ENCODE measurements at regions not wholly inside any gene's neighbourhood (a gene's known extent, or its start where the extent isn't known, plus 50 kb on each side); places are given as distances from the start of the nearest gene placed in this dataset.

- no peak for TF ChIP-seq RXRA (IDR thresholded peaks at IDR 0.05)
- no peak for TF ChIP-seq TAF1 (conservative IDR thresholded peaks at IDR 0.05)
- no peak for TF ChIP-seq CTCF (IDR thresholded peaks at IDR 0.05; ENCODE audit: low read depth, low read length, missing input control)
- TF ChIP-seq RAD21 (IDR thresholded peaks at IDR 0.05) = no peak
- no peak for TF ChIP-seq MAX (IDR thresholded peaks at IDR 0.05)
- TF ChIP-seq SP1 (IDR thresholded peaks at IDR 0.05) = no peak
Observed at GRCh38 chr3:182246870-182247269, 535.1 kb downstream of the SOX2 start.
